ENCODE measurements at regions not wholly inside any gene's neighbourhood (a gene's known extent, or its start where the extent isn't known, plus 50 kb on each side); places are given as distances from the start of the nearest gene placed in this dataset.

DNA sequence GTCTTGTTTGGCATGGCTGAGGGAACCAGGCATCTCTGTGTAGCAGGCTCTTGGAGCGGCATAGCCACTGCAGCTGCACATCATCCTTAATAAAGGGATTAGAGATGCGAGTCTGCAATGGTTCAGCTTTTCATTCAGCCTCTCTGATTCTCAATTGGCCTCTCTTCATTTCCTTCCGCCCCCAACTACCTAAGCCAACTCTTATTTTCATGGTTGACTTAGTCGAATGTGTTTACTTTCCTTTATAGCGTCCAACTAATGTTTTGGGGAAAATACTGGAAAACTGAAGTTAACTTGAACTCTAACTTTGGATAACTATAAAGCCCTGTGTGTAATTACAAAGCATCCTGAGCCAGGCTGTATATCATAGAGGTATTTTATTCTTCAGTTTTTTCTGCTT is 202.2 kb upstream of the KIAA1217 start:
- ChIA-PET CTCF (interaction anchor here (0.7 kb wide), 1 partner anchor 12 kb away, joined by 3 read pairs; no protein-coding TSS in a partner anchor), POLR2A (no interaction called here)
- Histone ChIP-seq H3K27me3 (ENCODE audit: control insufficient read depth, insufficient read depth, low read length) (no peaks in the 10 kb centered on the region), H3K4me1 (ENCODE audit: control insufficient read depth, insufficient read depth, low read length) (no peaks in the 10 kb centered on the region), H3K9me3 (ENCODE audit: control insufficient read depth, insufficient read depth, low read depth, low read length) (no peaks in the 10 kb centered on the region), H3K27ac (ENCODE audit: low read length) (no peak overlapping the region), H3K36me3 (ENCODE audit: control insufficient read depth, insufficient read depth, low read length) (no peaks in the 10 kb centered on the region), H3K4me3 (ENCODE audit: low read depth in 2 of 2, low read length in 2 of 2) (no peak overlapping the region)
- intact Hi-C loops (cut with micrococcal nuclease; ENCODE audit: unreplicated experiment), result no loop called here
- in situ Hi-C loops (cut with HindIII; ENCODE audit: low pct_unique_long_range_greater_than_20kb, low sequenced_read_pairs), result no loop called here
- no peak for TF ChIP-seq SIN3A (IDR thresholded peaks at IDR 0.05; ENCODE audit: borderline replicate concordance, insufficient read depth, low read depth, low read length)
- TF ChIP-seq, protein P1, sequence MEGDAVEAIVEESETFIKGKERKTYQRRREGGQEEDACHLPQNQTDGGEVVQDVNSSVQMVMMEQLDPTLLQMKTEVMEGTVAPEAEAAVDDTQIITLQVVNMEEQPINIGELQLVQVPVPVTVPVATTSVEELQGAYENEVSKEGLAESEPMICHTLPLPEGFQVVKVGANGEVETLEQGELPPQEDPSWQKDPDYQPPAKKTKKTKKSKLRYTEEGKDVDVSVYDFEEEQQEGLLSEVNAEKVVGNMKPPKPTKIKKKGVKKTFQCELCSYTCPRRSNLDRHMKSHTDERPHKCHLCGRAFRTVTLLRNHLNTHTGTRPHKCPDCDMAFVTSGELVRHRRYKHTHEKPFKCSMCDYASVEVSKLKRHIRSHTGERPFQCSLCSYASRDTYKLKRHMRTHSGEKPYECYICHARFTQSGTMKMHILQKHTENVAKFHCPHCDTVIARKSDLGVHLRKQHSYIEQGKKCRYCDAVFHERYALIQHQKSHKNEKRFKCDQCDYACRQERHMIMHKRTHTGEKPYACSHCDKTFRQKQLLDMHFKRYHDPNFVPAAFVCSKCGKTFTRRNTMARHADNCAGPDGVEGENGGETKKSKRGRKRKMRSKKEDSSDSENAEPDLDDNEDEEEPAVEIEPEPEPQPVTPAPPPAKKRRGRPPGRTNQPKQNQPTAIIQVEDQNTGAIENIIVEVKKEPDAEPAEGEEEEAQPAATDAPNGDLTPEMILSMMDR (IDR thresholded peaks at IDR 0.05), result no peak
- no peak for TF ChIP-seq TCF7L2 (IDR thresholded peaks at IDR 0.05; ENCODE audit: low read depth, low read length)
- TF ChIP-seq POLR2AphosphoS5 (IDR thresholded peaks at IDR 0.05; ENCODE audit: low read depth, low read length), result no peak
- TF ChIP-seq, protein P2, sequence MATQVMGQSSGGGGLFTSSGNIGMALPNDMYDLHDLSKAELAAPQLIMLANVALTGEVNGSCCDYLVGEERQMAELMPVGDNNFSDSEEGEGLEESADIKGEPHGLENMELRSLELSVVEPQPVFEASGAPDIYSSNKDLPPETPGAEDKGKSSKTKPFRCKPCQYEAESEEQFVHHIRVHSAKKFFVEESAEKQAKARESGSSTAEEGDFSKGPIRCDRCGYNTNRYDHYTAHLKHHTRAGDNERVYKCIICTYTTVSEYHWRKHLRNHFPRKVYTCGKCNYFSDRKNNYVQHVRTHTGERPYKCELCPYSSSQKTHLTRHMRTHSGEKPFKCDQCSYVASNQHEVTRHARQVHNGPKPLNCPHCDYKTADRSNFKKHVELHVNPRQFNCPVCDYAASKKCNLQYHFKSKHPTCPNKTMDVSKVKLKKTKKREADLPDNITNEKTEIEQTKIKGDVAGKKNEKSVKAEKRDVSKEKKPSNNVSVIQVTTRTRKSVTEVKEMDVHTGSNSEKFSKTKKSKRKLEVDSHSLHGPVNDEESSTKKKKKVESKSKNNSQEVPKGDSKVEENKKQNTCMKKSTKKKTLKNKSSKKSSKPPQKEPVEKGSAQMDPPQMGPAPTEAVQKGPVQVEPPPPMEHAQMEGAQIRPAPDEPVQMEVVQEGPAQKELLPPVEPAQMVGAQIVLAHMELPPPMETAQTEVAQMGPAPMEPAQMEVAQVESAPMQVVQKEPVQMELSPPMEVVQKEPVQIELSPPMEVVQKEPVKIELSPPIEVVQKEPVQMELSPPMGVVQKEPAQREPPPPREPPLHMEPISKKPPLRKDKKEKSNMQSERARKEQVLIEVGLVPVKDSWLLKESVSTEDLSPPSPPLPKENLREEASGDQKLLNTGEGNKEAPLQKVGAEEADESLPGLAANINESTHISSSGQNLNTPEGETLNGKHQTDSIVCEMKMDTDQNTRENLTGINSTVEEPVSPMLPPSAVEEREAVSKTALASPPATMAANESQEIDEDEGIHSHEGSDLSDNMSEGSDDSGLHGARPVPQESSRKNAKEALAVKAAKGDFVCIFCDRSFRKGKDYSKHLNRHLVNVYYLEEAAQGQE (IDR thresholded peaks at IDR 0.05; ENCODE audit: insufficient read depth in 1 of 2, low read depth in 2 of 2, low read length in 1 of 2), result no peak
- no peak for ATAC-seq
- DNase-seq (ENCODE audit: low read depth, low spot score), result no peak
- no TSS peak for BruUV-seq (replicated peaks)

GRCh38 chr10:24007359-24007758 is 201.6 kb upstream of the KIAA1217 start:
- DNase-seq (ENCODE audit: low read depth, low spot score) (no peak), ATAC-seq (no peak)
- TF ChIP-seq SIN3A (IDR thresholded peaks at IDR 0.05; ENCODE audit: borderline replicate concordance, insufficient read depth, low read depth, low read length) (no peak), POLR2AphosphoS5 (IDR thresholded peaks at IDR 0.05; ENCODE audit: low read depth, low read length) (no peak), TCF7L2 (IDR thresholded peaks at IDR 0.05; ENCODE audit: low read depth, low read length) (no peak)
- TF ChIP-seq, protein P2 (IDR thresholded peaks at IDR 0.05; ENCODE audit: insufficient read depth in 1 of 2, low read depth in 2 of 2, low read length in 1 of 2), result no peak
- TF ChIP-seq, protein P1 (IDR thresholded peaks at IDR 0.05), result no peak
- no TSS peak for BruUV-seq (replicated peaks)
- in situ Hi-C loops (cut with HindIII; ENCODE audit: low pct_unique_long_range_greater_than_20kb, low sequenced_read_pairs), result no loop called here
- intact Hi-C loops (cut with micrococcal nuclease; ENCODE audit: unreplicated experiment), result no loop called here
- ChIA-PET CTCF (interaction anchor here (0.7 kb wide), 1 partner anchor 13 kb away, joined by 3 read pairs; no protein-coding TSS in a partner anchor), POLR2A (no interaction called here)
- no peaks in the 10 kb centered on the region for H3K9me3 ChIP-seq (ENCODE audit: control insufficient read depth, insufficient read depth, low read depth, low read length)
- H3K4me3 ChIP-seq (ENCODE audit: low read depth in 2 of 2, low read length in 2 of 2), result no peak overlapping the region
- H3K27ac ChIP-seq (ENCODE audit: low read length), result no peak overlapping the region
- no peaks in the 10 kb centered on the region for H3K36me3 ChIP-seq (ENCODE audit: control insufficient read depth, insufficient read depth, low read length)
- no peaks in the 10 kb centered on the region for H3K27me3 ChIP-seq (ENCODE audit: control insufficient read depth, insufficient read depth, low read length)
- H3K4me1 ChIP-seq (ENCODE audit: control insufficient read depth, insufficient read depth, low read length), result no peaks in the 10 kb centered on the region
